Germinal center (tissue), 1 donor: ENCODE measurements at regions not wholly inside any gene's neighbourhood (a gene's known extent, or its start where the extent isn't known, plus 50 kb on each side); places are given as distances from the start of the nearest gene placed in this dataset.

ENCODE experiments used
- DNase-seq: peaks from one replicate; pipeline ENCODE4 v3.0.0; 2012; ENCODE audit warnings: mixed read lengths, low spot score

- peak; percentile 82 for DNase-seq
These were observed 51.9 kb upstream of the IGSF9B start for GRCh38 chr11:134008634-134009071.

GRCh38 chr11:134013518-134013917 lies 55.4 kb upstream of the JAM3 start:
- DNase-seq = no peak

GRCh38 chr11:134014511-134014910 lies 54.4 kb upstream of the JAM3 start:
- DNase-seq = no peak

GRCh38 chr11:134015556-134015955 lies 53.3 kb upstream of the JAM3 start:
- DNase-seq = no peak

- no peak for DNase-seq
These were observed 51.1 kb upstream of the JAM3 start for GRCh38 chr11:134017511-134018430.
